ENCODE measurements at regions not wholly inside any gene's neighbourhood (a gene's known extent, or its start where the extent isn't known, plus 50 kb on each side); places are given as distances from the start of the nearest gene placed in this dataset.
"Not testable (repeated sequence)": the region's sequence is repeated elsewhere in the genome, so short reads cannot be mapped to it uniquely, and the experiment has no call there.

GRCh38 chr1:112826217-112826944 lies 111.2 kb upstream of the PPM1J start:
- Histone ChIP-seq H3K9ac (ENCODE audit: insufficient read length, low read depth) (no peak overlapping the region), H3K9me3 (ENCODE audit: insufficient read depth, low read length) (peaks cover 20% of the 10 kb centered on the region; the same call in 1 of the 2 replicates), H3K27me3 (ENCODE audit: insufficient read depth, insufficient read length) (no peaks in the 10 kb centered on the region), H3K4me1 (ENCODE audit: insufficient read depth, insufficient read length) (peaks cover 6% of the 10 kb centered on the region), H3K36me3 (ENCODE audit: insufficient read depth, insufficient read length, low read length) (peaks cover 5% of the 10 kb centered on the region), H3K4me3 (ENCODE audit: insufficient read length, low read depth) (no peak overlapping the region)
- TF ChIP-seq YY1 (IDR thresholded peaks at IDR 0.05; ENCODE audit: insufficient read depth, insufficient read length) (no peak), SUZ12 (IDR thresholded peaks at IDR 0.05; ENCODE audit: extremely low read depth, insufficient read depth, insufficient read length) (no peak), ZNF274 (IDR thresholded peaks at IDR 0.05; ENCODE audit: low read depth, low read length) (no peak)
- DNase-seq (ENCODE audit: low read depth, low spot score), result no peak

GRCh38 chr1:112825563-112826216 lies 110.6 kb upstream of the PPM1J start:
- H3K4me3 ChIP-seq (ENCODE audit: insufficient read length, low read depth); H3K27me3 ChIP-seq (ENCODE audit: insufficient read depth, insufficient read length); DNase-seq (ENCODE audit: low read depth, low spot score); H3K9ac ChIP-seq (ENCODE audit: insufficient read length, low read depth); H3K4me1 ChIP-seq (ENCODE audit: insufficient read depth, insufficient read length); H3K36me3 ChIP-seq (ENCODE audit: insufficient read depth, insufficient read length, low read length): not testable (repeated sequence)
- H3K9me3 ChIP-seq (ENCODE audit: insufficient read depth, low read length), result peaks cover 19% of the 10 kb centered on the region; the same call in 1 of the 2 replicates

GRCh38 chr1:112825075-112825474 lies 109.9 kb upstream of the PPM1J start:
- H3K36me3 ChIP-seq (ENCODE audit: insufficient read depth, insufficient read length, low read length), result not testable (repeated sequence)

GRCh38 chr1:112821307-112822063 lies 106.4 kb upstream of the PPM1J start:
- H3K4me1 ChIP-seq (ENCODE audit: insufficient read depth, insufficient read length); H3K4me3 ChIP-seq (ENCODE audit: insufficient read length, low read depth); H3K27me3 ChIP-seq (ENCODE audit: insufficient read depth, insufficient read length); H3K36me3 ChIP-seq (ENCODE audit: insufficient read depth, insufficient read length, low read length): not testable (repeated sequence)
- DNase-seq (ENCODE audit: low read depth, low spot score), result peak; percentile 70
- peaks cover 12% of the 10 kb centered on the region; the same call in 1 of the 2 replicates for H3K9me3 ChIP-seq (ENCODE audit: insufficient read depth, low read length)
- H3K9ac ChIP-seq (ENCODE audit: insufficient read length, low read depth), result peak overlapping the region; percentile 46

More at GRCh38 chr1:112825075-112825474, 109.9 kb upstream of the PPM1J start:
- peaks cover 12% of the 10 kb centered on the region; the same call in 1 of the 2 replicates for H3K9me3 ChIP-seq (ENCODE audit: insufficient read depth, low read length)
- H3K4me1 ChIP-seq (ENCODE audit: insufficient read depth, insufficient read length); H3K27me3 ChIP-seq (ENCODE audit: insufficient read depth, insufficient read length); DNase-seq (ENCODE audit: low read depth, low spot score); H3K9ac ChIP-seq (ENCODE audit: insufficient read length, low read depth); H3K4me3 ChIP-seq (ENCODE audit: insufficient read length, low read depth): not testable (repeated sequence)

- no peak for TF ChIP-seq ZNF274 (IDR thresholded peaks at IDR 0.05; ENCODE audit: low read depth, low read length)
- no peak for TF ChIP-seq SUZ12 (IDR thresholded peaks at IDR 0.05; ENCODE audit: extremely low read depth, insufficient read depth, insufficient read length)
- TF ChIP-seq YY1 (IDR thresholded peaks at IDR 0.05; ENCODE audit: insufficient read depth, insufficient read length), result no peak
- Histone ChIP-seq H3K36me3 (ENCODE audit: insufficient read depth, insufficient read length, low read length) (peaks cover 13% of the 10 kb centered on the region), H3K4me3 (ENCODE audit: insufficient read length, low read depth) (no peak overlapping the region), H3K4me1 (ENCODE audit: insufficient read depth, insufficient read length) (peaks cover 10% of the 10 kb centered on the region), H3K9ac (ENCODE audit: insufficient read length, low read depth) (peak overlapping the region; percentile 65), H3K9me3 (ENCODE audit: insufficient read depth, low read length) (peaks cover 8% of the 10 kb centered on the region; the same call in 1 of the 2 replicates), H3K27me3 (ENCODE audit: insufficient read depth, insufficient read length) (no peaks in the 10 kb centered on the region)
- DNase-seq (ENCODE audit: low read depth, low spot score), result no peak
Measured at GRCh38 chr1:112818990-112819689, 104.0 kb upstream of the PPM1J start.

- Histone ChIP-seq H3K4me1 (ENCODE audit: insufficient read depth, insufficient read length) (peaks cover 7% of the 10 kb centered on the region), H3K27me3 (ENCODE audit: insufficient read depth, insufficient read length) (no peaks in the 10 kb centered on the region), H3K9me3 (ENCODE audit: insufficient read depth, low read length) (no peaks in the 10 kb centered on the region), H3K4me3 (ENCODE audit: insufficient read length, low read depth) (no peak overlapping the region), H3K9ac (ENCODE audit: insufficient read length, low read depth) (no peak overlapping the region), H3K36me3 (ENCODE audit: insufficient read depth, insufficient read length, low read length) (peaks cover 10% of the 10 kb centered on the region)
- peak; percentile 99 for DNase-seq (ENCODE audit: low read depth, low spot score)
- TF ChIP-seq SUZ12 (IDR thresholded peaks at IDR 0.05; ENCODE audit: extremely low read depth, insufficient read depth, insufficient read length) (no peak), YY1 (IDR thresholded peaks at IDR 0.05; ENCODE audit: insufficient read depth, insufficient read length) (no peak), ZNF274 (IDR thresholded peaks at IDR 0.05; ENCODE audit: low read depth, low read length) (no peak)
Measured at GRCh38 chr1:112817555-112818373, 102.6 kb upstream of the PPM1J start.
